ENCODE measurements at regions not wholly inside any gene's neighbourhood (a gene's known extent, or its start where the extent isn't known, plus 50 kb on each side); places are given as distances from the start of the nearest gene placed in this dataset.

DNA sequence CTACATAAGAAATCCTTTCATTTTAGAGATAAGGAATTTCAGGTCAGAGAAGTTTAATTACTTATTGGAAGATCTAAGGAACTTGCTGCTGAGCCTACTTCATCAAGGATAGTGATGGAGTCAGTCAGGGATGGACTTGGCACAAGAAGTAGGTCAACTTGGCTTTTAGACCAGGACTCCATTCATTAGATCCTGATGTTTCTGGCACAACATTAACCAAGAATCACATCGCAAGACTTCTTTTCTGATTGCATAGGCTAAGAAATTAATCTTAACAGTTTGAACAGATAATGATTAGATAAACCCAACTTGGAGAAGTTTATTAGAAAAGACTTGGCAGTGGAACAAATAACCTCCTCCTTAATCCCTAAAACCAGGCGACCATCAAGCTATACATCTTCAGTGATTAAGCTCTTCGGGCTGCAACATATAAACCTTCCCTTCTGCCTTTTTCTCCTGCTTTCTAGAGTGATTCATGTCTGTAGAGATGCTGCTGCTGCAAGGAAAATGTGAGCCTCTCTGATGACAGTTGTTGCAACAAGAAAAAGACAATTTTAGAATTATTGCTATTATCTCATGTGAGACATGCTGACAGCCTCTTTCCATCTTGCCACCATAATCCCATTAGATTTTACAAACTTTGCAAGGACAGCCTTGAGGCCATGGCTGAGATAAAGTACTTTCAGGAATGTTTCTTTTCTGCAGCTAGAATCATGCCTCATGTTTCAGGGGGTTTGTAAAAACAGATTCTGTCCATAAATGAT lies 207.9 kb upstream of the SLC27A6 start:
- Histone ChIP-seq H3K27me3 (no peaks in the 10 kb centered on the region), H3K9me3 (no peaks in the 10 kb centered on the region), H3K27ac (no peak overlapping the region), H3K4me1 (no peaks in the 10 kb centered on the region), H3K36me3 (no peaks in the 10 kb centered on the region), H3K4me3 (no peak overlapping the region)
- DNase-seq, result no peak
- intact Hi-C loops (cut with DNase I), result no loop called here
- 73 to 83% methylated on average over 3 of the region's 3 CpGs for WGBS, 2 donors
- TF ChIP-seq POLR2A (IDR thresholded peaks at IDR 0.05), result no peak
- TF ChIP-seq EP300 (IDR thresholded peaks at IDR 0.05), result no peak
- TF ChIP-seq POLR2AphosphoS5 (IDR thresholded peaks at IDR 0.05), result no peak
- TF ChIP-seq, protein P1, sequence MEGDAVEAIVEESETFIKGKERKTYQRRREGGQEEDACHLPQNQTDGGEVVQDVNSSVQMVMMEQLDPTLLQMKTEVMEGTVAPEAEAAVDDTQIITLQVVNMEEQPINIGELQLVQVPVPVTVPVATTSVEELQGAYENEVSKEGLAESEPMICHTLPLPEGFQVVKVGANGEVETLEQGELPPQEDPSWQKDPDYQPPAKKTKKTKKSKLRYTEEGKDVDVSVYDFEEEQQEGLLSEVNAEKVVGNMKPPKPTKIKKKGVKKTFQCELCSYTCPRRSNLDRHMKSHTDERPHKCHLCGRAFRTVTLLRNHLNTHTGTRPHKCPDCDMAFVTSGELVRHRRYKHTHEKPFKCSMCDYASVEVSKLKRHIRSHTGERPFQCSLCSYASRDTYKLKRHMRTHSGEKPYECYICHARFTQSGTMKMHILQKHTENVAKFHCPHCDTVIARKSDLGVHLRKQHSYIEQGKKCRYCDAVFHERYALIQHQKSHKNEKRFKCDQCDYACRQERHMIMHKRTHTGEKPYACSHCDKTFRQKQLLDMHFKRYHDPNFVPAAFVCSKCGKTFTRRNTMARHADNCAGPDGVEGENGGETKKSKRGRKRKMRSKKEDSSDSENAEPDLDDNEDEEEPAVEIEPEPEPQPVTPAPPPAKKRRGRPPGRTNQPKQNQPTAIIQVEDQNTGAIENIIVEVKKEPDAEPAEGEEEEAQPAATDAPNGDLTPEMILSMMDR (IDR thresholded peaks at IDR 0.05), result no peak

DNA sequence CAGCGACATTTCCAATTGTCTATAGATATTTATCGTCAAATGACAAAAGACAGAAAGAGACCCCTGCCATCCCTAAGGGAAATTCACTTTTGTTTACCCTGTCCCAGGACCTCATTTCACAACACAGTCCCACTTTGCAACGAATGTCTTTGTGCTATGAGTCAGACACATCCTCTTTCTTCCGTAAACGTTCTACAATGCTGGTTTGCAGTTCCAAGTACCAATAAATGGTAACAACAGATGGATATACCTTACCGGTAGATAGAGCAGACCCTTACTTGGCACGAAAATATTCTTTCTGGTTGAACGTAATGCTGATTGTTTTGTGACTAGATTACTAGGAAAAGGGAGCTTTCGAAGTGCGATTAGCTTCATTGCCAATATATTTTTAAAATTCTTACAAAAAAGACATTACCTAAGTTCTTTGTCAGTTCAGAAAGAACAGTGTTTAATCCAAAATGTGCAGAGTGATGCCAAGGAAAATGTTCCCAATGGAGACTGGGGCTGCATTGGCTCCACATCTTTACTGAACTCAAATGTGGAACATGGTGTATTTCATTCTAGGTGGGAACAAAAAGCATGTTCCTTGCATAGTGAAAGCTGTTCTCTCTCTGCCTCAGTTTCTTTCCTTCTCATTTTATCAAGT lies 202.5 kb upstream of the SLC27A6 start:
- intact Hi-C loops (cut with DNase I), result no loop called here
- no peaks in the 10 kb centered on the region for H3K36me3 ChIP-seq
- TF ChIP-seq POLR2A (IDR thresholded peaks at IDR 0.05) (no peak), EP300 (IDR thresholded peaks at IDR 0.05) (no peak), POLR2AphosphoS5 (IDR thresholded peaks at IDR 0.05) (no peak)
- TF ChIP-seq, protein P1 (IDR thresholded peaks at IDR 0.05), result no peak
- WGBS, 2 donors, result 78 to 81% methylated on average over 10 of the region's 10 CpGs
- no peak for DNase-seq
- H3K27ac ChIP-seq, result no peak overlapping the region
- no peaks in the 10 kb centered on the region for H3K4me1 ChIP-seq
- H3K9me3 ChIP-seq, result no peaks in the 10 kb centered on the region
- H3K4me3 ChIP-seq, result no peak overlapping the region
- H3K27me3 ChIP-seq, result no peaks in the 10 kb centered on the region

DNA sequence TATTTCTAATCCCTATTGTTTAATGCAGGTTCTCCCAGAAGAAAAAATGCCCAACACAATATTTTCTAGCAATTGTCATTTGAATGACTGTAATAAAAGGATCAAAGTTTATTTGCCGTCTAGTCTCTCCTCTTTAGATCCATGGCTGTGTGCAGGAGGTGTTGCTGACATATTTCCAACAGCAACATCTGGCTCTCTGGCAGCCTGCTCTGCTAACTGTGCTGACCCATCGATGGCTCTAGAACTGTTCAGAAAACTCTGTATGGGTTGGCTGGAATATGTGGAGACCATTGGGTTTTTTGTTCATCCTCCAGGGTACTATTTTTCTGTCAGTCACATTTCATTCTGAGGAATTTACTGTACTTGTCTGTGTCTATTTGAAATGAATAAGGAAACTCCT lies 202.0 kb upstream of the SLC27A6 start:
- Histone ChIP-seq H3K9me3 (no peaks in the 10 kb centered on the region), H3K4me3 (no peak overlapping the region), H3K36me3 (no peaks in the 10 kb centered on the region), H3K4me1 (no peaks in the 10 kb centered on the region), H3K27ac (no peak overlapping the region), H3K27me3 (no peaks in the 10 kb centered on the region)
- WGBS, 2 donors, result 10 to 61% methylated on average over 2 of the region's 2 CpGs
- intact Hi-C loops (cut with DNase I), result no loop called here
- TF ChIP-seq POLR2AphosphoS5 (IDR thresholded peaks at IDR 0.05) (no peak), EP300 (IDR thresholded peaks at IDR 0.05) (no peak), POLR2A (IDR thresholded peaks at IDR 0.05) (no peak)
- TF ChIP-seq, protein P1 (IDR thresholded peaks at IDR 0.05), result no peak
- DNase-seq, result no peak

DNA sequence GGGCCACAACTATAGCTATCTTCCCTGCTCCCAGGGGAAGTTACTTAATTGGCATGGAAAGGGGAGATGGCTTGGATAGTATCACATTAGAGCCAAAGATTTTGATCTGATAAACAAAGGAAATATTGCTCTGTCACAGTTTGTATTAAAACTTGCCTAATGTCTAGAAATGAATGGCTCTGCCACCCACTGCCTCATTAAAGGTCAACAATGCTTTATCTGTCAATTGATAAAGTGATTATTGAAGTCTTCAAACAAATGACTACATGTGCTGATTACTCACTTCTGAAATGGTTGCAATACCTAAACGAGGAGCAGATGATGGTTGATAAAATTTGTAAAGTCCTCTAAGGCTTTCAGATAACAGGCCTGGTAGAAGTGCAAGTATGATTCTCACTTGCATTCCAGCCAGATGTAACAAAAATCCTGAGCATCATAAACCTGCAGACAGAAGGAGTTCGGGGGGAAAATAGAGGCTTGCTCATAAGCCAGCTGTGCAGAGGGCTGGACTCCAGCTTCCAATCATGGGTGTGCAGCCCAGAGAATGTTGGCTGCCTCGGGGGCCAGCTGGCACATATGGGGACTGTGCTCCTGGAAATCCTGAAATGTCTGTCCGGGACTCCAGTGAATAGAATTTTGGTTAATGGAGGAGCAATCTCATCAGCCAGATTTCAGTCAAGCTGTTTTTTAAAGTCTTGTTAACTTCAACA lies 200.5 kb upstream of the SLC27A6 start:
- Histone ChIP-seq H3K4me1 (no peaks in the 10 kb centered on the region), H3K27me3 (no peaks in the 10 kb centered on the region), H3K4me3 (no peak overlapping the region), H3K27ac (no peak overlapping the region), H3K9me3 (no peaks in the 10 kb centered on the region), H3K36me3 (no peaks in the 10 kb centered on the region)
- intact Hi-C loops (cut with DNase I), result no loop called here
- TF ChIP-seq, protein P1 (IDR thresholded peaks at IDR 0.05), result no peak
- TF ChIP-seq EP300 (IDR thresholded peaks at IDR 0.05), result no peak
- no peak for TF ChIP-seq POLR2A (IDR thresholded peaks at IDR 0.05)
- TF ChIP-seq POLR2AphosphoS5 (IDR thresholded peaks at IDR 0.05), result no peak
- 62 to 72% methylated on average over 4 of the region's 4 CpGs for WGBS, 2 donors
- no peak for DNase-seq
